Lower leg skin (tissue), 4 donors: ENCODE measurements at regions not wholly inside any gene's neighbourhood (a gene's known extent, or its start where the extent isn't known, plus 50 kb on each side); places are given as distances from the start of the nearest gene placed in this dataset.
"Not testable (repeated sequence)": the region's sequence is repeated elsewhere in the genome, so short reads cannot be mapped to it uniquely, and the experiment has no call there.

Experiments
- DNase-seq, 2 donors: peaks; one replicate each; pipeline ENCODE4 v3.0.0-alpha.2; 2019; ENCODE audit warnings: low spot score in 2 of 2
- H3K4me3 ChIP-seq: fragments of 200-600 bp; sonication (generic); 2 replicates; pipeline ENCODE4 v1.5.1; 2017; ENCODE audit warnings: mild to moderate bottlenecking, low read depth; ENCODE audit not compliant: poor library complexity, severe bottlenecking
- POLR2A ChIP-seq, 2 donors: fragments of 450-650 bp; IDR thresholded peaks; one replicate each; pipeline ENCODE4 v1.6.1; 2016 to 2017; ENCODE audit warnings: antibody characterized with exemption in 2 of 2, mild to moderate bottlenecking in 1 of 2, moderate library complexity in 1 of 2
- WGBS, 2 donors: methylation state at CpG; one replicate each; pipeline ENCODE4 v1.1.5; 2018; 5-methylcytosine and 5-hydroxymethylcytosine counted together
- intact Hi-C: fragments of 100-400 bp; cut with DNase I; formaldehyde crosslinking; loops from one replicate; pipeline ENCODE4 v1.15.0; 2023; ENCODE audit warnings: low total_unique reads
- TF ChIP-seq, protein P1 (sequence below), 3 donors: fragments of 450-650 bp; IDR thresholded peaks; one replicate each; pipeline ENCODE4 v1.5.1; 2016; ENCODE audit warnings: antibody characterized with exemption in 3 of 3, mild to moderate bottlenecking in 3 of 3, moderate library complexity in 2 of 3

DNA sequence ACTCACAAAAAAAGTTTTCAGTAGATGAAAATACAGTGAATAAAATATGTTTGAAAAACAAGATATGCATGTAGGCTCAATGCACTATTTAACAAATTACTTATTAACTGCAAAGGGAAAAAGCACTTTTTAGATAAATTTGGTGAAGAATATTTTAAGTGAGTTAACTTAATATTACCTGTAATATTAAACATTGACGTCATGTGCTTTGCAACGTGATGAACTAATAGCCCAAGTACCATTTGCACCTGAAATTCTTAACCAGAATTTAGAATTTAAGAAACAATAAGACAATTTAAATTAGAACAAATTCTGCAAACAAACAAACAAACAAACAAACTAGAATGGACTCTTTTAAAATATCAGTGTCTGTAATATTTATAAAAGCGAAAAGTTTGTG, 659.0 kb upstream of the NOVA1 start:
- DNase-seq: no peak
- TF ChIP-seq, protein P1, sequence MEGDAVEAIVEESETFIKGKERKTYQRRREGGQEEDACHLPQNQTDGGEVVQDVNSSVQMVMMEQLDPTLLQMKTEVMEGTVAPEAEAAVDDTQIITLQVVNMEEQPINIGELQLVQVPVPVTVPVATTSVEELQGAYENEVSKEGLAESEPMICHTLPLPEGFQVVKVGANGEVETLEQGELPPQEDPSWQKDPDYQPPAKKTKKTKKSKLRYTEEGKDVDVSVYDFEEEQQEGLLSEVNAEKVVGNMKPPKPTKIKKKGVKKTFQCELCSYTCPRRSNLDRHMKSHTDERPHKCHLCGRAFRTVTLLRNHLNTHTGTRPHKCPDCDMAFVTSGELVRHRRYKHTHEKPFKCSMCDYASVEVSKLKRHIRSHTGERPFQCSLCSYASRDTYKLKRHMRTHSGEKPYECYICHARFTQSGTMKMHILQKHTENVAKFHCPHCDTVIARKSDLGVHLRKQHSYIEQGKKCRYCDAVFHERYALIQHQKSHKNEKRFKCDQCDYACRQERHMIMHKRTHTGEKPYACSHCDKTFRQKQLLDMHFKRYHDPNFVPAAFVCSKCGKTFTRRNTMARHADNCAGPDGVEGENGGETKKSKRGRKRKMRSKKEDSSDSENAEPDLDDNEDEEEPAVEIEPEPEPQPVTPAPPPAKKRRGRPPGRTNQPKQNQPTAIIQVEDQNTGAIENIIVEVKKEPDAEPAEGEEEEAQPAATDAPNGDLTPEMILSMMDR (IDR thresholded peaks at IDR 0.05): no peak
- TF ChIP-seq POLR2A (IDR thresholded peaks at IDR 0.05): no peak
- WGBS, 2 donors: 95 to 98% methylated on average over 3 of the region's 3 CpGs
- no peak overlapping the region for H3K4me3 ChIP-seq
- intact Hi-C loops: no loop called here

DNA sequence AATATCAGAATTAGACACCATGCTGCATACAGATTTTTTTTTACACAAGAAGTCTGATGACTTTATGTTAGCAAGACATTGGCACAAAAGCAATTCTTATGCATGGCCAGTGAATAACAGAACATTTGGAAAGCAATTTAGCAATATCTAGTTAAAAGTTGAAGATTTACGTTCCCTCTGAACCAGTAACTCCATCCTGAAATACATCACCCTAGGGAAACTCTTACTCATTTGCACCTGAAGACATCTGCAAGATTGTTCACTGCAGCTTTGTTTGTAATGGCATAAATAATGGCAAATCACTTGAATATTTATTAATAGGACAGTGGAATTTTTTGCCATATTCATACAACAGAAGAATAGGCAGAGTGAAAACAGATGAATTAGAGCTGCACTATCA, 670.0 kb upstream of the NOVA1 start:
- no peak for TF ChIP-seq POLR2A (IDR thresholded peaks at IDR 0.05)
- TF ChIP-seq, protein P1 (IDR thresholded peaks at IDR 0.05): no peak
- no peak for DNase-seq
- WGBS, 2 donors: 54 to 59% methylated on average over 1 of the region's 1 CpG
- H3K4me3 ChIP-seq: no peak overlapping the region
- intact Hi-C loops: no loop called here

DNA sequence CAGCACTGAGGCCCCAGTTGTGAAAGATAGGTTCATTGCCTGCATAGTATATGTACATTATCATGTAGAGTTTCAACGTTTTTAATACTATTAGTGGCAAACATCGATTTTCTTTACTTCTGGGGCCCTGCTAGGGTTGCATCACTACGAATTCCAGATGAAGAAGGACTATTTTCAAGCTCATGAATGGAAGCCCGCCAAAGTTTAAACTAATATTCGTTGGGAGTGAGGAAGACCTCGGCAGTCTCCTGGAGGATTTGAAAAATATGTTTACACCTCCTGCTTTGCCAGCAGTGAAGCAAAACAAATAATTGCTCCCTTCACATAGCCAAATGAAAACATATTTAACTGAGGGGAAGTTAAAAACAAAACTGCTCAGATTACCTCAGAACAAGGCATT, 672.9 kb upstream of the NOVA1 start:
- no peak for TF ChIP-seq POLR2A (IDR thresholded peaks at IDR 0.05)
- TF ChIP-seq, protein P1 (IDR thresholded peaks at IDR 0.05): no peak
- H3K4me3 ChIP-seq: no peak overlapping the region
- intact Hi-C loops: no loop called here
- WGBS, 2 donors: 58 to 73% methylated on average over 6 of the region's 6 CpGs
- no peak for DNase-seq

DNA sequence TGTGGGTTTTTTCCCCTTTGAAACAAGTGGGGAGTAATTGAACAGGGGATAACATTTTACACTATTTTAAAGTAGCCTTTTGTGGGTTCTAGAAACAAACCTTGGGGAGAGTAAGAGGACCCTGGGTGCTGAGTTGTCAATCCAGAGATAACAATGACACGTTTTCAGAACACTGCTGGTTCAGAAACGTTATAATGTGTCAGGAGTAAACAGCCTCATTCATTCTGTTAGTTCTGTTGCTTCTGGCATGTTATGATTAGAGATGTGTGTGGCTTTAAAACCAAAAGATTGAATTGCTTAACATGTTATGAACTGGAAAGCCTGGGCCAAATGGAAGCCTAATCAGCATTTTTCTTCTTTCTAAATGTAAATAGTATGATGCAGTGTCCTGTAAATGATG, 680.5 kb upstream of the NOVA1 start:
- 27 to 35% methylated on average over 2 of the region's 2 CpGs for WGBS, 2 donors
- no peak for TF ChIP-seq POLR2A (IDR thresholded peaks at IDR 0.05)
- TF ChIP-seq, protein P1 (IDR thresholded peaks at IDR 0.05): no peak
- no peak for DNase-seq
- H3K4me3 ChIP-seq: no peak overlapping the region
- intact Hi-C loops: no loop called here

DNA sequence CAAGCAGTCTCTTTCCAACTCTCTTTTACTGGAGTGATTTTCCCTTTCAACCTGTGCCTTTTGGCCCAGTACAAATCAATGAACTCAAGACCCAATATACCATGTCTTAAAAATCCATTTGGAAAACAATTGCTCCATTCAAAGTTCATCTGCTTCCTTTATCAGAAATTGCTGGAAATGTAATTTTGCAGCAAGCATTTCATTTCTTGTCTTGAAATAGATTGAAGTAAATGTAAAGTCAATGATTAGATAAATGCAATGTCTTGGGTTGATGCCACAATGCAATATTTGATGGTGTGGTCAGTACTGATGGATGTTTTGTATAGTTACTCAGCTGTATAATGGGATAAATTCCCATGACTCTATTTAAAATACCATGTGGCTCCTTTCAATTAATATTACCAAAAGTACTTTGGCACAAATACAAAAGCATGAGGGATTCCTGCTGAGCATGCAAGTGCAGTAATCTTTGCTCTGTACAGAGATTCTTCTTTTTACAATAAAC, 707.7 kb upstream of the NOVA1 start:
- no peak overlapping the region for H3K4me3 ChIP-seq
- DNase-seq: no peak
- intact Hi-C loops: no loop called here
- TF ChIP-seq, protein P1 (IDR thresholded peaks at IDR 0.05): no peak
- no peak for TF ChIP-seq POLR2A (IDR thresholded peaks at IDR 0.05)

DNA sequence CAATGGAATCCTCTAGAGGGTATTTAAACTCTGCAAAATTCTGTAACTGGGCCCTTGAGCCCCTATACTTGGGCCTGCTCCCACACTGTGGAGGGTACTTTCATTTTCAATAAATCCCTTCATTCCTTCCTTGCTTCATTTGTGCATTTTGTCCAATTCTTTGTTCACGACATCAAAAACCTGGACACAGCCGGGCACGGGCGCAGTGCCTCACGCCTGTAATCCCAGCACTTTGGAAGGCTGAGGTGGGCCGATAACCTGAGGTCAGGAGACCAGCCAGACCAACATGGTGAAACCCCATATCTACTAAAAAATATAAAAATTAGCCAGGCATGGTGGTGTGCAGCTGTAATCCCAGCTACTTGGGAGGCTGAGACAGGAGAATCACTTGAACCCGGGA, 714.9 kb upstream of the NOVA1 start:
- 96% methylated on average over 7 of the region's 7 CpGs for WGBS, 2 donors
- DNase-seq: not testable (repeated sequence)

More for the DNA sequence above, 714.9 kb upstream of the NOVA1 start:
- intact Hi-C loops, H3K4me3 ChIP-seq: not testable (repeated sequence)
